AG04449 (cell line): ENCODE measurements at regions not wholly inside any gene's neighbourhood (a gene's known extent, or its start where the extent isn't known, plus 50 kb on each side); places are given as distances from the start of the nearest gene placed in this dataset.
"Not testable (repeated sequence)": the region's sequence is repeated elsewhere in the genome, so short reads cannot be mapped to it uniquely, and the experiment has no call there.

Experiments used
- CTCF ChIA-PET: fragments of 350-600 bp; formaldehyde crosslinking; extraction: SDS; loops from one replicate; lab custom pipeline; 2021; ENCODE audit warnings: antibody characterized with exemption; lab: Yijun Ruan, JAX
- POLR2A ChIA-PET: fragments of 400-600, 350-600 bp; formaldehyde crosslinking; extraction: SDS; loops from one replicate; lab custom pipeline; 2020; ENCODE audit warnings: antibody characterized with exemption, inconsistent platforms; lab: Yijun Ruan, JAX
- DNase-seq: peaks from one replicate; pipeline ENCODE4 v3.0.0-alpha.2; 2010; ENCODE audit warnings: low read depth, low spot score
- H3K4me3 ChIP-seq: 2 replicates; pipeline ENCODE4 v1.5.1; 2011; ENCODE audit warnings: low read depth, mild to moderate bottlenecking, control low read depth, low read length
- TF ChIP-seq, protein P1 (sequence below): IDR thresholded peaks from one replicate; pipeline ENCODE4 v1.5.1; 2011; ENCODE audit warnings: mild to moderate bottlenecking, moderate library complexity, low read length, control low read depth, inconsistent platforms; ENCODE audit not compliant: insufficient read depth; ENCODE audit errors: missing control alignments

DNA sequence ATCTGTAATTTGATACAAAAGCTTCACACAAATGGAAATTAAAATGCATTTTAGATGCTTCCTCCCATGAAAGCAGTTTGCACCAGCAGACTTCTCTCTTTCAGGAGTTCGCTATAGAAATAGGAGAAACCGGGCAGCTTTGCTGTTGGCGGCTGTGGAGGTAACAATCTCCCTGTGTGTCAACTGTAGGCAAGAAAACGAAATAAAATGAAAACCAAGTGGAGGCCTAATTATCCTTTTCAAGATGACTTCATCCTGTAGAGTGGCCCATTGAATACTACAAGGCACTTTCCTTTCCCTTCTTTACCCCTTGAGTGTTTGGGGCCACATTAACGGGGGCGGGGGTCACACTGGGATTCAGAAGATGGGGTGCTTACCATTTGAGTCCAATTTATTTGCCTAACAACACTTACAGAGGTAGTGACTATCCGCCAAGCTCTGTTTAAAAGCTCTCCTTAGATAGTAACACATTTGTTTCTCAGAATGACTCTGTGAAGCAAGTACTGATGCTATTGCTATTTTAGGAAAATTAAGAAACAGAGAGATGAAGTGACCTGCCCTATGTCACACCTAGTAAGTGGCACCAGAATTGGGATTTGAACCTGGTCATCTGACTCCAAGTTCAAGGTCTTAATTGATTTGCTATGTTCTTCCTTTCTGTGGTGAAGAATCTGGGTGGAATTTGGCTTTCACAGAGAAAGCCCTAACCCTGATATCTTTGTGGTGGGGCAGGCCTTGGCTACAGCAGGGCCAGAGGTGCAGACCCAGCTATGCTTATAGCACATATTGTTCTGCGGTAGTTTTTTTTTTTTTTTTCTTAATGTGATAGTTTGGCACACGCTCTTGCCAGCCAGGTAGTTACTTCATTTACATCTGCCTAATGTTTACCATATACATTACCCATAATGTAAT, 125.5 kb upstream of the MPHOSPH6 start:
- TF ChIP-seq, protein P1, sequence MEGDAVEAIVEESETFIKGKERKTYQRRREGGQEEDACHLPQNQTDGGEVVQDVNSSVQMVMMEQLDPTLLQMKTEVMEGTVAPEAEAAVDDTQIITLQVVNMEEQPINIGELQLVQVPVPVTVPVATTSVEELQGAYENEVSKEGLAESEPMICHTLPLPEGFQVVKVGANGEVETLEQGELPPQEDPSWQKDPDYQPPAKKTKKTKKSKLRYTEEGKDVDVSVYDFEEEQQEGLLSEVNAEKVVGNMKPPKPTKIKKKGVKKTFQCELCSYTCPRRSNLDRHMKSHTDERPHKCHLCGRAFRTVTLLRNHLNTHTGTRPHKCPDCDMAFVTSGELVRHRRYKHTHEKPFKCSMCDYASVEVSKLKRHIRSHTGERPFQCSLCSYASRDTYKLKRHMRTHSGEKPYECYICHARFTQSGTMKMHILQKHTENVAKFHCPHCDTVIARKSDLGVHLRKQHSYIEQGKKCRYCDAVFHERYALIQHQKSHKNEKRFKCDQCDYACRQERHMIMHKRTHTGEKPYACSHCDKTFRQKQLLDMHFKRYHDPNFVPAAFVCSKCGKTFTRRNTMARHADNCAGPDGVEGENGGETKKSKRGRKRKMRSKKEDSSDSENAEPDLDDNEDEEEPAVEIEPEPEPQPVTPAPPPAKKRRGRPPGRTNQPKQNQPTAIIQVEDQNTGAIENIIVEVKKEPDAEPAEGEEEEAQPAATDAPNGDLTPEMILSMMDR = no peak
- CTCF ChIA-PET = no interaction called here
- no peak overlapping the region for H3K4me3 ChIP-seq
- no peak for DNase-seq
- POLR2A ChIA-PET = no interaction called here

DNA sequence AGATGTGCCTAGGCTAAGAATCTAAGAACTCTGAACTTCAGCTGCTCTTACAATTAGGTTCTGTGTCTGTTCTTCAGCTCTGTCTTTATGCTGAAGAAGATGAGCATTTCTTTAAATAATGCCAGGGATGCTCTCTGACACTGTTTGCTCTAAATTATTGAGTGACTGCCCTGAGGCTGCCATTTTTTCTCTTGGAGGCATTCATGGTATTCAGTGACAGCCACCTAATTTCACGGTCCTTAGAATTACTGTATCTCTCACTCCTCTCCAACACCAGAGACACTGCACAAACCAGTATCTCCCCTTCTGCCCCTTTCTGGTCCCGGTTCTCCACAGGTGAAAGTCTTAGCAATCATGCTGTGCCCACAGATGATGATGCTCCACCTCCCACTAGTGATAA, 123.6 kb upstream of the MPHOSPH6 start:
- TF ChIP-seq, protein P1 = no peak
- ChIA-PET CTCF (no interaction called here), POLR2A (no interaction called here)
- H3K4me3 ChIP-seq = no peak overlapping the region
- no peak for DNase-seq

DNA sequence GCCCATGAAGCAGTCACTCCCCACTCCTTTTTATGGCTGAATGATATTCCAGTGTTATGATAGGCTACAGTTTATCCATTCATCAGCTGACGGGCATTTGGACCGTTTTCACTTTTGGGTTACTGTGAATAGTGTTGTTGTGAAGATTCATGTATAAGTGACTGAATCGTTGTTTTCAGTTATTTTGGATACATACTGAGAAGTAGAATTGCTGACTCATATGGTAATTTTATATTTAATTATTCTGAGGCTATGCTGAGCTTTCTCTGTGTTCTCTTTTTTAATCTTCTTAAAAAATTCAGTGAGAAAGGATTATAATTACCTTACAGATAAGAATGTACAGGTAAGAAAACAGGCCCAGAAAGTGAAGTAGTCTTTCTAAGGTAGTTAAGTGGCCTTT, 117.9 kb upstream of the MPHOSPH6 start:
- TF ChIP-seq, protein P1 = no peak
- CTCF ChIA-PET = no interaction called here
- POLR2A ChIA-PET = no interaction called here

DNA sequence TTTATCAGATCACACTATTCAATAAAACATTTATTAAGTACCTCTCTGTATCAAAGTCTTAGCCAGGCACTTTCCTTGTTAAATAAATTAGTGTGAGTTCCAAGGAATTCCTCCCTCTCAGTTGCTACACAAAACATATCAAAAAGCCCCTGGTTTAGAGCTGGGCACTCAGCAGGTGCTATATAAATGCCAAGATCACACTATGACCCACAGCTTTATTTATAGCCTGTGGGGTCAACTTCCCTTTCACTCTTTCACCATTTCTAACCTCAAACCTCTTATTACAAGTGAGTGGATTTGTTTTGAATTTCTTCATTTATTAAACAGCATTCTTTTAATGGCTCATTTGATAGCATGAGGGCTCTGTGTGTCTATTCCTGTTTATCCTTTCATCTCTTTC, 112.6 kb upstream of the MPHOSPH6 start:
- ChIA-PET POLR2A (no interaction called here), CTCF (interaction anchor here (1.0 kb wide), 1 partner anchor 19 kb away, joined by 4 read pairs; no protein-coding TSS in a partner anchor)
- TF ChIP-seq, protein P1 = no peak

More for the DNA sequence above, 117.9 kb upstream of the MPHOSPH6 start:
- DNase-seq = no peak
- H3K4me3 ChIP-seq = no peak overlapping the region

DNA sequence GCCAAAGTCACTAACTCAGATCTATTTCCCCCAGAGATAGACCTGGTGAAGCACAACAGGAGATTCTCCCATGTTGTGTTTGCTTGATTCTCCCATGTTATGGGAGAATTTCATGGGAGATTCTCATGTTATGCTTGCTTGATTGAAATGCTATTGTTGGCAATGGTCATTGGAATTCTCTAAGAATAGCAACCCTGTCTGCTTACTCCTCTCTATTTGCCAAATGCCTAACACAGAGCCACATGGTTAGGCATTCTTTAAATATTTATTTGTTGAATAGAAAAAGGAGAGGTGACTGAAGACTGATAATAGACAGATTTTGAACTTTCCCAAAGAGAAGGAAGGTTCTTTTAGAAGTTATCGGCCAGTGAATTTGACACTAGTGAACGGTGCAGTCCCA, 111.5 kb upstream of the MPHOSPH6 start:
- no peak for DNase-seq
- no peak overlapping the region for H3K4me3 ChIP-seq
- CTCF ChIA-PET = interaction anchor here (1.2 kb wide), 1 partner anchor 18 kb away, joined by 4 read pairs; no protein-coding TSS in a partner anchor
- POLR2A ChIA-PET = no interaction called here
- TF ChIP-seq, protein P1 = no peak

More for the DNA sequence above, 112.6 kb upstream of the MPHOSPH6 start:
- DNase-seq = no peak
- no peak overlapping the region for H3K4me3 ChIP-seq

DNA sequence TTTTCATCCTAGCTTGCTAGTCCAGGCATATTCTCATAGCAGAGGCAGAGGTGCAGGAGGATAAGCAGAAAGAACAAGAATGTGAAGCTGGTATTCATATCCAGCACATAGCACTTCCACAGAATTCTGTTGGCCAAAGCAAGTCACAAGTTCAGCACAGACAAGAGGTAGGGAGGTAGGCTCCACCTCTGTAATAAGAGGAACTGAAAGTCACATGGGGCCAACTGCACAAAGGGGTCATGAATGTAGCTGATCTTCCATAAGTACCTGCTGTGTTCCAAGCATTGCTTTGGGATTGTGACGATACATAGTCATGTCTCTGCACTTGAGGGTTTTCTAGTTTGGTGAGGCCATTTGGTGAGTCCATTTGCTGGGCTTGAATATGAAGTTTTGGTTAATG, 110.8 kb upstream of the MPHOSPH6 start:
- POLR2A ChIA-PET = no interaction called here
- TF ChIP-seq, protein P1 = no peak
- no peak overlapping the region for H3K4me3 ChIP-seq
- DNase-seq = no peak
- CTCF ChIA-PET = interaction anchor here (1.2 kb wide), 1 partner anchor 18 kb away, joined by 4 read pairs; no protein-coding TSS in a partner anchor

DNA sequence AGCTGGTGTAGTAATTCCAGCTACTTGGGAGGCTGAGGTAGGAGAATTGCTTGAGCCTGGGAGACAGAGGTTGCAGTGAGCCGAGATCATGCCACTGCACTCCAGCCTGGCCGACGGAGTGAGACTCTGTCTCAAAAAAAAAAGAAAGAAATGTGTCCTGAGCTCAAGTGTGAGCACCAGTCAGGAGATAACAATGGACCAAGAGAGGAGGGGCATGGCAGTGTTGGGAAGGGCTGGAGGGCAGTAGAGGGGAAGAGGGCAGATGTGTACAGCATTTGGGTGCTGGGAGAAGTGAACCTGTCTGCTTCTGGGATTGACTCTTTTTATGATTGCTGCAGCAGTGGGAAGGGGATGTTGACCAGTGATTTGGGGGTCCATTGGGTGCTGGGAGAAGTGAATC, 105.3 kb upstream of the MPHOSPH6 start:
- CTCF ChIA-PET = interaction anchor here (3.7 kb wide), 1 partner anchor 12 kb away, joined by 36 read pairs; no protein-coding TSS in a partner anchor
- DNase-seq, POLR2A ChIA-PET, H3K4me3 ChIP-seq: not testable (repeated sequence)
